ENCODE measurements at regions not wholly inside any gene's neighbourhood (a gene's known extent, or its start where the extent isn't known, plus 50 kb on each side); places are given as distances from the start of the nearest gene placed in this dataset.

DNA sequence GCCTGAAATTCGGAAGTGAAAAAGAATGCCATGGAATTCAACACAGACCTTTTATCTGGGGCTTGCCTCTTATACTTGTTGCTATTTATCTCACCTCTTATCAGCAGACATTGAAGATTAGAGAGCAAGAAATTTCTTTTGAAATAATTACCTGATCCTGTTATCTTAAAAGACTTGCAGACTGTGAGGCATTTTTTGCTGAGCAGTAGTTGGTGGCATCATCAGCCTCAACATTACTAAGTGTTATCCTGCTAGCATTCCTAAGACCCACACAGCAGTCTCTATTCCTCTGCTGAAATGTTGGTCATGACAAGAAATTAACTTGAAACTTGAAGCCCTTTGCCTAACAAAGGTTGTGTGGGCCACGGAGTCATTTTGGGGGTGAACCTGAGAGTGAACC lies 186.5 kb downstream of the TRIB2 start:
- no peak for TF ChIP-seq EZH2 (conservative IDR thresholded peaks at IDR 0.05; ENCODE audit: low read depth, low read length)
- no peak for TF ChIP-seq ARNTL (CRISPR knock-in tag; IDR thresholded peaks at IDR 0.05)
- TF ChIP-seq ZNF430 (CRISPR knock-in tag; IDR thresholded peaks at IDR 0.05), result no peak

Data from HepG2 (cell line).